ENCODE measurements at regions not wholly inside any gene's neighbourhood (a gene's known extent, or its start where the extent isn't known, plus 50 kb on each side); places are given as distances from the start of the nearest gene placed in this dataset.

DNA sequence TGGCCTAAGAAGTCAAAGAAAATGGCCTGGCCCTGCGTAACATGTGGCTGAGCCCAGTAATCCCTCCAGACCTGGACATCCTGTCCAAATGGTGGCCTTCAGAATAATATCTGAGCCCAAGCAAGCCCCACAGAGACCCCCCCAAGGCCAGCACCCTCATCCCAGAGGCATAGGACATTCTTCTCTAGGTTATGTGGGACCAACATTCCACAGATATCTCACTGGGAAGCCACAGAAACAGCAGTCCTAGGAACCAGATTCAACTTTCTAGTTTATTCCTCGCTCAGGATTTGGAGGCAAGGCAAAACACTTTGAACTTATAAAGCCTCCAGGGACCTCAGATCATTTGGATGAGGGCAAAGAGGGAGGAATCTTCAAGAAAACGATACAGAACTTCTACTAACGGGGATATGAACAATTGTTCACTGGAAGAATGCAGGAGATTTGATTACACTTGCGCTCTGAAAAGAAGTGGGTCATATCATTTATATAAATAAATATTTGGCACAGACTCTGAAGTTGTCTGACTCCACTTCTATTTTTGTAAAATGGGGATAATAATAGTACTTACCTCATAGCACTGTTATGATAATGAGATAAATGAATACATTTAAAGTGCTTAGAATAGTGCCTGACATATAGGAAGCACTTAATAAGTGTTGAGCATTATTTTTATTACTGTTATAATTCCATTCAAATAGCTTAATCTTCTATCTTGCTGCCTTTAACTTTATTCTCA, 171.5 kb downstream of the NUAK1 start:
- no peak for DNase-seq

DNA sequence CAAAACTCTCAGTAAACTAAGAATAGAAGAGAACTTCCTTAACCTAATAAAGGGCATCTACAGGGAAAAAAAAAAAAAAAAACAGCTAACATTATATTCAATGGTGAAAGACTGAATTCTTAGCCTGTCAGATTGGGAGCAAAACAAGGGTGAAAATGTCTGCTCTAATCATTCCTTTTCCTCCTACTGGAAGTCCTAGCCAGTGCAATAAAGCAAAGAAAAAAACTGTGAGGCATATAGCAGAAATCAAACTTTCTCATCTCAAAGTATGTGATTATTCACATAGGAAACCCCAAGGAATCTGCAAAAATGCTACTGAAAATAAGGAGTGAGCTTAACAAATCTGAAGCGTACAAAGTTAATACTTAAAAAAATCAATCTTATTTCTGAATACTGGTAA, 170.7 kb downstream of the NUAK1 start:
- no peak for DNase-seq

DNA sequence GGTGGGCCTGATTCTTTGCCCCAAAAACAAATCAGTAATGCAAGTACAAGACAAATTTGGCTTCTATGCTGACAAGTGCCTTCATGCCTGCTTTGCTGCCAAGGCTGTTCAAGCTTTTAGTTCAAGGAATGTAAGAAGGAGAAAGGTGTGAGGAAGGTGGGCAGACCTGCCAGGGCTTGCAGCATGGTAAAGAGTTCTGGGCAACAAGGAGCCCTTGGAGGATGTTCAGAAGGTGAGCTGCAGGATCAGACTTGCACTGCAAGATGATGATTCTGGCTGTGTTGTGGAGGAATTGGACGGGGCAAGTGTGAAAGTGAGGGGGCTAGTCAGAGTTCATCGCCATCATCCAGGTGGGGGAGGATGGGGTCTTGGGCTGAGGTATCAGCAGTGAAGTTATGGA, 167.9 kb downstream of the NUAK1 start:
- no peak for DNase-seq

DNA sequence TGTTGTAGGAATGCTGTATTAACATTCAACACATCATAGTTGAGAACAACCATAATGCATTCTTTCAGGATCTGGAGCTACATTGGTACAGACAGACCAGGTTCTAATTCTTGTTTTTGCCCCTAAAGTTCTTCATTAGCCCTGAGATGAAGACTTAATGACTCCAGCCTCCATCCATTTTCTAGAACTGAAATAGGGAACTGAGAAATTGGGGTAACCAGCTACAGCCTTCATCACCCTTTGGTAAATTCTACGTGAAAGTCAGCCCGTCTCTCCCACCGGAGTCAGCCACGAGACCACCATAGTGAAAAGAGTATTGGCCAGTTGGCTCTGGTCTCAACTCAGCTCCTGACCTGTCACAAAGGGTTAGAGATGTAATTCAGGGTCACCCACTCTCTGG, 164.0 kb downstream of the NUAK1 start:
- no peak for DNase-seq

DNA sequence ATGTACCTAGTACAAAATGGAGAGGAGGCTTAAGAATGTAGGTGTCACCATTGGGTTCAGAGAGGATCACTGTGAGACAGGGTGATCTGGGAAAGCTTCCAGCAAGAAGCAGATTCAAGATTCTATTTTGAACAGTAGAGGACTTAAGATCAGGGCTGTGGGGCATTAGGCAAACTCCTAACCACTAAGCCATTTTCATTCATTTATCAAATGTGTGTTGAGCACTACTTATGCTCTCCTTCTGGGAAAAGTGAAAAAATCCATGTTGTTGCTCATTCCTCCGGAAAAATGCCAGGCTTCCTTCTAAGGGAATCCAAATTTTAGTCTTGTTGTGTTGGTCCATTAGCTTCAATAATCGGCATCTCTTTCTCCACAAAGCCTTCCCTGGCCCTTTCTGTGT, 163.4 kb downstream of the NUAK1 start:
- no peak for DNase-seq

DNA sequence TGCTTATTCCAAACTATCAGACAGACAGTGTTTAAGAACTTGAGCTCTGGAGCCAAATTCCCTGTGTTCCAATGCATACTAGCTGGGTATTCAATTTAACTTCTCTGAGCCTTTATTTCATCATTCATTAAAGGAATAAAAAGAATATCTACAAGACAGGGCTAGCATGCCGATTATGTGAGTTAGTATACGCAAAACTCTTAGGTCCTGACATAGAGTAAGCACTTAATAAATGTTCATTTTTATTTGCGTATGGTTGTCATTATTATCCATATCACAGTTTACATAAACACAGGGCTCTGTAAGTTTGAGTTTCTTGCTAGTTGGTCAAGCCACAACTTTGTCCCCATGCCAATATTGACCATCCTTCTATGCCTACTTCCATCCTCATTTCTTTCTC, 161.5 kb downstream of the NUAK1 start:
- DNase-seq = no peak

DNA sequence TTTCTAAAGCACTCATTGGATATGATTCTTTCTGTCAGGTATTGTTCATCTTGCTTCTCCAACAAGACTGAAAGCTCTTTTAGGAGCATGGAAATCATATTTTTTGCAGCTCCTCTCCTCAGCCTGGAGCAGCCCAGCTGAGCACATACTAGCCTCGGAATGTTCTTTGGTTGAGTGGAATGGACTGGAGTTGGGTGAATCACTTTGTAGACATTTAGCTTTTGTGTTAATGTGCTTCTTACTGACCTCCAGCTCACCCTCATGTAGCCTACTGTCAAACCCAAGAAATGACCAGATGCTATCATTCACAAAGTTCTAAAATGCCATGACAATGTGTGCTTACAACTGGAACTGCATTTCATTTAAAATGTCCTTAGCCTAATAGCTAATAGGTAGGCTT, 161.1 kb downstream of the NUAK1 start:
- no peak for DNase-seq

DNA sequence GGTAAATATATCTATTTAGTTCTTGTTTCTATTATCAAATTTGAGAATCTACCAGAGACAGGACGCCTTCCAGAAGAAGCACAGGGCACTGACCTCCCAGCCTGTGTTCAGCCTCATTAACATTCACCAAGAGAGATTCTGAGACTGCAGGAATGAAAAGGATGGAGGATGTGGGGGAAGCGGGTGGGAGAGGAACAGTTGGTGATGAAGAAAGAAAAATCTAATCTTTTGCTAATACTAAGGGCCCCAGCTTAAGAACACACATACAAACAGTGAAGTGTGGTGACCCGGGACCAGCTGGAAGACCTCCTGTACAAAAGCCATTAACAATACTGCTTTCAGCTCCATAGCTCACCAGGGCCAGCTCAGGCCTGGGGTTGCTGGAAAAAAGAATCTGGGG, 160.5 kb downstream of the NUAK1 start:
- no peak for DNase-seq

DNA sequence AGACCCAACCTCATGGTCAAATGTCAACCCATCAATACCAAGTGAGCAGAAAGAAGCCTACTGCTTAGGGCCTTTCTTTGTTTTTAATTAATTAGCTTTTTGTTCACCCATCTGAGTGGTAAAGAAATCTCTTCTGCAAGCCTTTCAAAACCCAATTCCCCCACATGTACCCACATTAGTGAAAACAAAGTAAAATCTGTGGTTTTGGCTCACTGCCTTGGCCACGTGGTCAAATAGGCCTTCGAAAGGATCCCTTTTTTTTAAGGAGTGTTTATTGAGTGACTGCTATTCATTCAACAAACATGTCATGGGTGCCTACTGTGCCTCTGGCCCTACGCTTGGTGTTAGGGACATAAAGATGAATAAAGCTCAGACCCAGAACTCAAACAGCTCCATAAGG, 160.1 kb downstream of the NUAK1 start:
- no peak for DNase-seq

DNA sequence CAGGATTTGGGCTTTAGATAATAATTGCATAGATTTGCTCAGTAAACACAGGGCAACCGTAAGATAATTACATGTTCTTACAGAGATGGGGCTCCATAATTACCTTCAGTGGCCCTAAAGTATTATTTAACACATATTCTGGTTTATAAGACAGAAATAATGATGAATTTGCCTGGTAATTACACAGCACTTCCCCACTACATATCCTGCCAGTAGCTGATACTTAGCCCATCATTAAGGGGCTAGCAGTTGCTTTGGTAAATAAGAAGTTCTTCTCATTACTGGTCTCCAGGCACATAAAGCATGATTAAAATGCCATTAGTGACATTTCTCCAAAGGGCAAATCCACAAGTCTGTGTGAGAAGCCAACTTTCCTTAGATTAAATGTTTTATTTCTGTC, 158.7 kb downstream of the NUAK1 start:
- DNase-seq = no peak

DNA sequence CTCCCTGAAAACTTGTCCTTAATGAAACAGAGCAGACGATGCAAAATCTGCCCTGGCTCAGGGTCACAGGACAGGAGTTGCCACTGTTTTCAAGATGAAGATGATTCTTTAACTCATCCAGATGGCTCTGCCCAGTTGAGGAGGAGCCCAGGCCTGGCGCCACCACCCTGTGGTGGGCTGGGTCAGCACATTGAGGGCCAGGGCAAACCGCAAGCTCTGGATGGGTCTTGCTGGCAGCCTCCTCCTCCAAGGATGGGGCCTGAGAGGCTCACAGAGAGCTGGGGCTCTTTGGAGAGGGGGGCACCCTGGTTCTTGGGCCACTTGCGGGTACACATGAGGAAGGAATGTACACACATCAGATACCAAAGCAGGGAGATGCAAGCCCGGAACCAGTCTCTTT, 158.2 kb downstream of the NUAK1 start:
- no peak for DNase-seq

DNA sequence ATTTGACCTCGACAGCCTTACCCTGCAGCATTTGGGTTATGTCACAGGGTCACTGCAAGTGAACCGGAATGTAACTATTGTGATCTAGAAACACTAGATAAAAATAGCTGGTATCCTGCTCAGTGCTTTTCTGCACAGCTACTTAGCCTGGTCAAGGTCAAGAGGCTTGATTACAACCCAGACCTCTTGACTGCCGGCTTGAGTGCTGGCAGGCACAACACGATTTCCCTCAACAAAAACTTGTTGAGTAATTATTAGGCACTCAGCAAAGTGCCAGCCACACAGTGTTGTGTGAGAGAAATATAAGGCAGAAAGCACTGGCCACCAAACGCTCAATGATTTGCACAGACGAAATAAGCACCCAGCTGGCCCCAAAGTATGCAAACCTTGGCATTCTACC, 156.7 kb downstream of the NUAK1 start:
- peak; percentile 54 for DNase-seq

DNA sequence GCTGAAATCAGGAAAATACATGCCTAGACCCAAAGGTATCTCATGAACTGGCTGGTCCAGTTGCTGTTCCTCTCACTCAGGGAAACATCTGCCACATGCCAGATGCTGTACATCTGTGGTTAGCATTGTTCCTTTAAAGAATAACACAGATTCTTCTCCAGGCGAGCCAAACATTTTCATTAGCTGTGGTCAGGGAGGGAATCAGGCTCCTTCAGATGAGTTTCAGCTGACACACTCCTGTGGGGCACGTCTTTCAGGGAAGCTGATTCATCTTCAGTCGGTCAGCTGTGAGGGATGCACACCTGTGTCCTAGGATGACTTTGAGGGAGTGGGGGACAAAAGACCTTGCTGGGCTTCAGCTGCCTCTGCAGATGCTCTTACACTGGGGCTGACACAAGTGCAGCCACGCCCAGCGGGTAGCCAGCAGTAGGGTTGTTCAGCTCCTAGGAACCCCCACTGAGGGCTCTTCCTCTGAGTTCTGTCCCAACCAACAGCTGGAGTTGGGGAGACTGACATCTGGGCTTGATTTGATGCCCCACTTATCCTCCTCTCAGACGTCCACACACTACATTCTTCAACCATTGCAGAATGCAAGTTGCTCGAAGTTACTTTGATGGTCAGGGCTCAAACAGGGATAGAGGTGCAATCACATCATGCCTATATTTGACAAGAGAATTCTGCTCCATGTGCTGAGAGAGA, 155.0 kb downstream of the NUAK1 start:
- no peak for DNase-seq

DNA sequence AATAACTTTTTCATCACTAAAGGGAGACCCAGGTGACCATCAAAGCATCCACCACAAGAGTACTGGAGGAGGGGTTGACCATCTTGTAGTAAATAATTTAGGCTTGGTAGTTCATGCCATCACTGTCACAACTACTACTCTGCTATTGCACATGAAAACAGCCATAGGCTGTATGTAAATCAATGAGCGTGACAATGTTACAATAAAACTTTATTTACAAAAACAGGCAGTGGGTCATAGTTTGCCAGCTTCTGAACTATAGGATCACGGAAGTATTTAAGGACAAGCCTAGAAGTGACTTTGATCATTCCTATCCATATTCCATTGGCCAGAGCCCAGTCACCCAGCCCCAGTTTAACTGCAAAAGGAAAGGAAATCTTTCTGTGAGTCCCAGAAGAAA, 153.4 kb downstream of the NUAK1 start:
- no peak for DNase-seq

DNA sequence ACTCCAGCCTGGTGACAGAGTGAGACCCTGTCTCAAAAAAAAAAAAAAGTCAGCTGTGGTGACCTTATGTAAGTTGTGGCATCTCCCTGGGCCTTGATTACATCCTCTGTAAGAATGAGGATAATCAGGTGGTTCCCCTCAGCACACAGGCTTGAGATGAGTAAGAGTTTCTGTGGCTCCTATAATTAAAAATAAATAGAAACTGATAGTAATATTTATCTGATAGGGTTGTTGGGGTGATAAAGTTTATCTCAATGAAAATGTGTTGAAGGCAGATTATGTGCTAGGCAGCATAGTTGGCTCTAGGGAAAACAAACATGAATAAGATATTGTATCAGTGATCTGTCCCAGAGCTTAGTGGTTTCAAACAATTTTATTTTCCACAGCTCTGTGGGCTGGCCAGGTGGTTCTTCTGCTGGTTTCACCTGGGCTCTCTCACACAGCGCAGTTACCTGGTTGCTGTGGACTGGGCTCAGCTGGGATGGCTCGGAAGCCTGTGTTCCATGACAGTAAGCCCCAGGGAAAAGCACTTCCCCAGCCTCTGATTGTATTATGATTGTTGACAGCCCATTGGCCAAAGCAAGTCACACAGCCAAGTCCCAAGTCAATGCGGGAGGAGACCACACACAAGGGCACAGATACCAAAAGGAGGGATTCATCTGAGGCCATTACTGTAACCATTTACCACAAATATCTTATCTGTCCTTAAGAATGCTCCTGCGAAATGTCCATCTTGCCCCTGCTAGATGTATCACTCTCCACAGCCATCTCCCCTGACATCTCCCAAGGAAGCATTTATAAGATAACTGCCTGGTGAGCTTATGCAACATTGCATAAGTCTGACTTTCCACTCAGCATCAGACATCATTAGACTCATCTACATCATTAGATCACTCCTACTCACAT, 151.7 kb downstream of the NUAK1 start:
- DNase-seq = no peak

DNA sequence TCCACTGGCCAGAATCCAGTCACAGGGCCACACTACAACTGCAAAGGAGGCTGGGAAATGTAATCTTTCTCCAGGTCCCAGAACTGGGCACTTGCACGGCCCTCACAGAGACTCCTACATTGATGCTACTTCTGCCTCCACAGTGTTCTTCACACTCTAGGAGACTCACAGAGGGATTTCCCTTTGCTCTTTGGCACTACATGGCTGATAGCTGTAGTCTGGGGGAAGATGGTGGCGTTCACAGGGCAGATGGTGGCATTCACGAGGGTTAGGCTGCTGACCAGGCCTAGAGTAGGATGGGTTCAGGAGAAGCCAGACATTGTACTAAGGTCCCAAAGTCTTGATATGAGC, 151.1 kb downstream of the NUAK1 start:
- DNase-seq = no peak

DNA sequence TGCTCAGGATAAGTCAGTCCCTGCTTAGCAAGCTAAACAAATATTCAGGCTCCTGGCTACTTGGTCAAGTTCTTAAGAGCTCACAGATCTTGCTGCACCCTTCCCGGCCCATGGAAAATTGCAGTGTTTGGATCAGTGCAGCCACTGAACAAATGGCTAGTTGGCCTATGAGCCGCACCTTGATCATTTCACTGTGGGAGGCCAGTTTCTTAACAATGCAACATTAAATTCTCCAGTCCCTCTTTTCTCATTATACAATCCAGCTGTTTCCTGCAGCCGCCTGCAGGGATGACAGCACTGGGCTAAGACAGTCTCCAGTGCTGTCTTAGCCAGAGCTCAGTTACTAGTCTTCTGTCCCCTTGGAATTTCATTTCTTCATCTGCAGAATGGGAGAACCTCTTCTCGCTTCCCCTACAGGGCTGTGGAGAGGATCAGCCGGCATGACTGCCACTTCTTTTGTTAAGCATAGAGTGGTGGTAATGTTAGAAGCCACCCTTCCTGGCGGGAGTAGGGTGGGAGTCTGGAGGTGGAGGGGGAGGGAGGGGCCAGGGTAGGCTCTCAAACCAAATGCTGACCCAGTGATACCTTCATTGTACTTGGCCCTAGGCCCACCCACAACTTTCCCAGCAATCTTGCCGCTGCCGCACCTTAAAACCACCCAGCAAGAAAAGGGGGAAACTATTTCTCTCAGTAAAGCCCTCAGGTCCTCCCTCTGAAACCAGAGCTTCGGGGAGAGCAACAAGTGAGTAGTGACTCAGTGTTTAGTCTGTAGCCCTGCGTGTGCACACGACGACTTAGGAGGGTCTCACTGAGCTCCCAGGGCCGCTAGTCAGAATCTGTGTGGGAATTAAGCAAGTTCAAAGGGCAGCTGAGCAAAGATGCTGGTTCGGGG, 145.7 kb downstream of the NUAK1 start:
- no peak for DNase-seq

DNA sequence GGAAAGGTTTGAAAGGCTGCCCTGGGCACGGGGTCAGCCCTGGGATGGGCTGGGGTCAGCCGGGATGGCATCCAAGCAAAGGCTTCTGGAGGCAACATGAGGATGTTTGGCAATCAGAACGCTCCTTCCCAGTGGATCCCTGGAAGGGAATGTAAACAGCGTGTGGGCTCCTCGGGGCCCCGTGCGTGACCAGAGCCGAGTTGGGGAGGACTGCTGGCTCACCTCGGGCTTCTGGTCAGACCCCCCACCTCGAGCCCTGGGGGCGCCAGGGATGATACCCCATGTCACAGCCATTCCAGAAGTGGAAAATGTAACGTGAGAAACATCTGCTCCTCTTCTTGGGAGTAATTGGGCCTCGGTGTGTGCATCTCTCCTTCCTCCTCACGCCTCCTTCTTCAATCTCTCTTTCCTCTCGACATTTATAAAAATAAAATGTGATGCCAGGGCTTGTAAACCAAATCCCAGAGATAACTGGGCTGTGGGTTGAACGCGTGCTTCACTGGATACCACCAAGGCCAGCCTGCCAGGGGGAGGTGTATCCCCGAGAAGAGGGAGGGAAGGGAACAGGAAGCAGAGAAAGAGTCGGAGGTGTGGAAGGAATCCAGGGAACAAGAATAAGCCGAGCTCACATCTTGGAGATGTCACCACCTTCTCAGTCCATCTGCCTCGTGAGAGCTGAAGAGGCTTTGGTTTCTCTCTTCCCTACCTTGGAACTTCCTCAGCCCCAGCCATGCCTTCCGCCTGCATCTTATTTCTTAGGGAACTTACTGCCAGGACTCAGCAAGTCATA, 144.8 kb downstream of the NUAK1 start:
- DNase-seq = no peak

DNA sequence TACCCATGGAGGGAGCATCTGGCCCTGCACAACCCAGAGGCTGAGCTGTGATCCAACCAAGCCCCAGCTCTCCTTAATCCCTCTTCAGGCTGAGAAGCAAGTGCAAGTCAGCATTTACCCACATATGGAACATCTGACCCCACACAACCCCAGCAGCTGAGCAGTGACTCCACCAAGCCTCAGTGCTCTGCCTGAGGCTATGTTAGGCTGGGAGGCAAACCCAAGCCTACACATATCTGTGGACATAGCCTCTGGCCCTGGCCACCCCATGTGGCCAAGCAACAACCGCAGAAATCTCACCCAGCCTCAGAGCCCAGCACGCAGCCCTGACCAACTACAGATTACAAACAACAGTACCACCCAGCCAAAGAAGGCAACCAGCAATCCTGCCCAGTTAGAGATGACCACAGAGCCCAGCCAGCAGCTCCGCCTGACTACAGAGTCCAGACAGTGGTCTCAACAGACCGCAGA, 142.8 kb downstream of the NUAK1 start:
- no peak for DNase-seq

DNA sequence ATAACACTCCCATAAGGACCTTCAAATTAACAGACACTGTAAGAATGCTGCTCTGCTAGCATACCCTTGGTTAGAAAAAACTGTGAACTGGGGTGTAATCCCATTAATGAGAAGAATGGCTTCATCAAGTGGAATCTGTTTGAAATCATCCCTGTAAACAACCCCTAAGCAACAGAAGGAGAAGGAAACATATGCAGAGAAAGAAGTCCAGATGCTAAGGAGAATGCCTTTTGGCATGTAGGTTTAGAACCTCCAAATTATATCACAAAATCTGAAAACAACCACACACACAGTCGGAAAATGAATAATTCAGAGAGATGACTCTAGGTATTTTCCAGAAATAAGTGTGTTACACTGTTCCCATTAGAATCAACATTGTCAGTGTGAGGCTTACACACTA, 140.2 kb downstream of the NUAK1 start:
- DNase-seq = no peak

DNA sequence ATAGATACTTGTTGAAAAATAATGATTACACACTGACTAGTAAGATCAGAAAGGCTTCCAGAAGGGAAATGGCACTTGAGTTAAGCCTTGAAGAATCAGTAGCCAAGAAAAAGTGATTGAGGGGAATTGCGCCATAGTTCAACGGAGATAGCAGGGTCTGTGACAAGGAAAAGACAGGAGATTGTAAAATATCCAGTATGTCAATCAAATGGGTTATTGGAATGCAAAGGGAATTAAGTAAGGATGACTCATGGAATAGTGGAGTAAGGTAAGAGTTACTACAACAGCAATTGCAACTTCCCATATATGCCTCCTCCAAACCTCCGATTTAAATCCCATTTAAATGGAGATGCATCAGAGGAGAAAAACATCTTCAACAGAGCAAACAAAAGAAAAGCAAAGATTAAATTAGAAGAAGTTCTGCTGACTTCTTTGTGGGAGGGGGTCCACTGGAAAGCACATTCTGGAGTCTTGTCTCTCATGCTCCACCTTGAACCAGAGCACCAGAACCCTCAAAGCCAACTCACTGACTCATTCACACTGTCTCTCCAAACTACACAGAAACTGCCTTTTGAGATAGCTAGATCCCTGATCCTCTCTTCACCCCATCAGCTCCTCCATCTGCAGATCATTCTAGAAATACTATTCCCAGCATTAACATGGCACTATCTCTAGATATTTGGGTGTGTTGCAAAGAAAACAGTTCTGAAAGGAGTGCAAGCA, 138.2 kb downstream of the NUAK1 start:
- no peak for DNase-seq
